NCI-H1694 treated with DMSO at 0.1 percent for 48 hours (cell line): ENCODE measurements at regions not wholly inside any gene's neighbourhood (a gene's known extent, or its start where the extent isn't known, plus 50 kb on each side); places are given as distances from the start of the nearest gene placed in this dataset.
"Not testable (repeated sequence)": the region's sequence is repeated elsewhere in the genome, so short reads cannot be mapped to it uniquely, and the experiment has no call there.

Experiments used
- DNase-seq: peaks from one replicate; lab custom pipeline; 2025; lab: John Stamatoyannopoulos, UW

- not testable (repeated sequence) for DNase-seq
Observed at GRCh38 chr1:146411923-146412322, 183.1 kb upstream of the NOTCH2NLA start.

GRCh38 chr1:146409817-146410441 is 181.1 kb upstream of the NOTCH2NLA start:
- not testable (repeated sequence) for DNase-seq

GRCh38 chr1:146409116-146409801 is 180.4 kb upstream of the NOTCH2NLA start:
- DNase-seq: not testable (repeated sequence)

DNA sequence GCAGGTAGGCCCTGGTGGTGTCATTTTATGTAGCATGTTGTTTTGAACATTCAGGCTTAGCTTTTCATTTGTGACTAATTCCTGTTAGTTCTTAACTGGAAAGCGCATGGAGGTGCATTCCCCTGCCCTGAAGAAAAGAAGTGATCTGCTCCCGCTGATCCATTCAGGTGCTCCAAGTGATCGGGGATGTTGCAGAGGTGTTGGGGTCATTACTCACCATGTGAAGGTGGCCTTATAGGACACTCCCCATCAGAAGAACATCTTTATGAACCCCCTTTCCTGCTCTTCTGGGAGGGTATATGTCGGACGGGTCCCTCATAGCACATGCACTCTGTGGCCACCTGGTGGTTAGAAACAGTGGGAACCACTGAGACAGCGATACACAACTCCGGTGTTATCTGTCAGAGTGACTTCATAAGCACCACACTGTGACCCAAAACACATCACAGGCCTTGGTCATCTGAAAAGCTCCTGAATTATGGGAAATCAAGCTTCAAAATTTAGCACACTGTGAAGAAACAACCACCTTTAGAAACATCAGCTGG is 172.5 kb upstream of the NOTCH2NLA start:
- not testable (repeated sequence) for DNase-seq

- not testable (repeated sequence) for DNase-seq
Observed at GRCh38 chr1:146400173-146401121, 171.6 kb upstream of the NOTCH2NLA start.

- not testable (repeated sequence) for DNase-seq
Observed at GRCh38 chr1:146399225-146399624, 170.4 kb upstream of the NOTCH2NLA start.

- not testable (repeated sequence) for DNase-seq
Observed at GRCh38 chr1:146396801-146397200, 168.0 kb upstream of the NOTCH2NLA start.

DNA sequence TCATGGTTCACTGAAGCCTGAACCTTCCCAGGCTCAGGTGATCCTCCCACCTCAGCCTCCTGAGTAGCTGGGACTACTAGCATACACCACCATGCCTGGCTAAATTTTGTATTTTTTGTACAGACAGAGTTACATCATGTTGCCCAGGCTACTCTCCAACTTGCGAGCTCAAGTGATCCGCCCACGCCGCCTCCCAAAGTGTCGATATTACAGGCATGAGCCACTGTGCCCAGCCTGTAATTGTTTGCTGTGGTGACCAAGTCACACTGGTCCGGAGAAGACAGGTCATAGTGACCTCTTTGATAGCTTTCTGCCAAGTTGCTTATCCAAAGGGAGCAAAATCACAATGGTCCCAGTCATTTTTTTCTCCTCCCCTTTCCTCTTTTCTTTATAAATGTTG is 167.4 kb upstream of the NOTCH2NLA start:
- not testable (repeated sequence) for DNase-seq

DNA sequence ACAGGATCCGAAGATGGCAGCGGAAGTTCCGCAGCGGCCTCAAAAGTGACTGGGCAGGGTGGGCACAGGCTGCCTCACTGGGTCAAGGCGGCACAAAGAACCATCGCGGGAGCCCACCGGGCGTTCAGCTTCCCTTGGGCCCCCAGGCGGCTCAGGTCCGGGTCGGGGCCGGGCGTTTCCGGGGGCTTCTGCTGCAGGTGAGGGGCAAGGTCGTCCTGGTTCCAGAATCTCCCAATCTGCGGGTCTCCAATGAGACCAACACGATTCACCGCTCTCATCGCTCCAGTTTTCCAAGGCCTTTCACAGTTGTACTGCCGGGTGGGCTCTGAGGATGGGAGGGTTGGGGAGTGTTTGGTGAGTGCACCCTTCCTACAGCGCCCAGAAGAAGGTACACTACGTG is 165.0 kb upstream of the NOTCH2NLA start:
- not testable (repeated sequence) for DNase-seq

DNA sequence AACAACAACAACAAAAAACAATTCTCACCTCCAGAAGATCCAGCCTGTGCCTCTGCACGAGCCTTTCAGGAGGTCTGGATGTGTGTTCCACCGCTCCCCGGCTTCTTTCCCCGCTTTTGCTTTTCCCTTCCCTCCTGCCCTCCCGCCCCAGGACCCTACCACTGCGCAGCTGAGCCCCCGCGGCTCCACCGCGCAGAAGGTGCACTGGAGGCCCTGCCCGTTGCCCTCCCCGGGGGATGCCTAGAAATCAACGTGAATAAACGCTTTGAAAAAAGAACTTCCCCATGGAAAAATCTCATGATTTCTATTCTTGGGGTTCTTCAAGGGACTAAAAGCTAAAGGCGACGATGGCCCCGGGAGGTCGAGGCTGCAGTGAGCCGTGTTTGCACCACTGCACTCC is 164.3 kb upstream of the NOTCH2NLA start:
- DNase-seq: not testable (repeated sequence)

DNA sequence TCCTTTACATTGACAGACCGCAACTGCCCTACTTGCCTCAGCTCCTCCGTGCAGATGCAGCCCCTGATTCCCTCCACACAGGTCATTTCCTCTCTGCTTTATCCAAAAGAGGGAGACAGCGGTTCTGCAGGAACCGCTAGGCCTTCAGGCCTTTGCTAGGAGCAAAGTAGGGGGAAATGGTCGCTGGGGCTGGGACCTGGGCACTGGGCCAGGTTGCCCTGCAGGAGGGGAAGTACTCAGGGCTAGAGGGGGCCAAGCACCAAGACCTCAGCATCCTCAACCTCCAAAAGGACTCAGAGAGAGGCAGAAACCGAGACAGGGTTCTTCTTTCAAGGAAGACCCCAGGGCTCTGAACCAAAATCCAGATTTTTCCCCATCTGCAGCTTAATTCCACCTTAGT is 160.4 kb upstream of the NOTCH2NLA start:
- DNase-seq: not testable (repeated sequence)

DNA sequence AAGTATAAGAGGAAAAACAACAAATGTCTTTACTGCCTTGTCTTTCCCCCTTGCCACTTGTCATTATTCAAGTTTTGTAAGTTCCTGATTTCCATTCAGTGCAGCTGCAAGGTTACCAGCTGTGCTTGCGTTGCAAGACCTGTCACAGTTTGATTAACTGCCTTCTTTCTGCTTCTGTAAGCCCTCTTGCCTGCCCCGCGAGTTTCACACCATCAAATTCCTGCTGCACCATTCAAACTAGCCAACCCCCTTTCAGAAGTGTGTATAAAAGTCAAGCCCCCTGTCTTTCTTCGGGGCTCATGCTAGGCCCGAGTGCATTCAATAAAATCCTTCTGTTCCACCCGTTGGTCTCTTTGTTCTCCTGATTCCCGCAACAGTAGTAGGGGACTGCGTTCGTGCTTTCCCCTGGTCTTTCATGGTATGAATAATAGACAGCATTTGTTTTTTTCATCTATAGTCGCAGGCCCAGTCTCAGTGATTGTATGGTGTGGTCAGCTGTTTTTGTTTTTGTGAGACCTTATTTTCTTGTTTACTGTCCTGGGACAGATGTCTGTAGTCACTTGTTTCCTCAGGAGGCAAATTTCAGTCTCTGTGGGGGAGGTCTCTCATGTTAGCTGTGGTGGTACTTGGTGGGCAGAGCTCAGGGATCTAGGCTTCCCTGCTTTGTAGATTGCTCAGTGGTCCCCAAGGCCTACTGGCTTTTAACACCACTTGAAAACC is 159.1 kb upstream of the NOTCH2NLA start:
- peak; percentile 16 for DNase-seq

DNA sequence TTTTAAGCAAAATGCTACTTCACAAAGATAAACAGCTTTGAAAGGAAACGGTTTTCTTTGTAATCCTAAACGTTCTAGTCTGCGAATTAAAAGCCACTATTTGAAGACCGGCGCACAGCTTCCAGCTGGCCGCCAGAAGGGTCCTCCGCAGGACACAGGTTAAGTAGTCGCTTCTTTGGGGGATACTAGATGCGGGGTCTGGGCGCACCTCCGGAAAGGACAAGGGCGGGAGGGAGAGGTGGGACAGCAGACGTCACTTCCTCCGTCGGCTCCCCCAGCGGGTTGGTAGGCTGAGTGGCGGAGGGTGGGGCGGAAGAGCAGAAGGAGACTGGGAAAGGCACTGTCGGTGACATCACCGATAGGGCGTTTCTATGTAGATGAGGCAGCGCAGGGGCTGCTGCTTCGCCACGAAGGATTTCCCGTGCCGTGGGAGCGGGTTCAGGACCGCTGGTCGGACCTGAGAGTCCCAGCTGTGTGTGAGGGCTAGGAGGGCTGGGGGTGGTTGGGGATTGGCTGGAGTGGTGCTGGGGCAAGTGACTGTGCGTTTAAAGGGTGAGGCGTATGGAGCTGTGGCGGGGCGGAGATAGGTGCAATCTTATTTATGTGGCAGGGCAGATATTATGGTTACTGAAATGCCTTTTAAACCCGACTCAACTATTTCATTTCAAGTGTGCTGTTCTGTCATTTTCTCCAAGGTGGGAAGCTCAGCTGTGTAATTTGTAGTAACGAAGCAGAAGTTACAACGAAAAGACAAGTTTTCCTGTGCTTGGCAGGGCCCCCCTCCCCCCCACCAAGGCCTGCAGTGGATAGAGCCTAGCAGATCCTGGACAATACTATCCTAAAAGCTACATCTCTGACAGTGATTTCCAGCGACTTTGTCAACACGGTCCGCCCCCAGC is 158.3 kb upstream of the NOTCH2NLA start:
- peak; percentile 99 for DNase-seq

DNA sequence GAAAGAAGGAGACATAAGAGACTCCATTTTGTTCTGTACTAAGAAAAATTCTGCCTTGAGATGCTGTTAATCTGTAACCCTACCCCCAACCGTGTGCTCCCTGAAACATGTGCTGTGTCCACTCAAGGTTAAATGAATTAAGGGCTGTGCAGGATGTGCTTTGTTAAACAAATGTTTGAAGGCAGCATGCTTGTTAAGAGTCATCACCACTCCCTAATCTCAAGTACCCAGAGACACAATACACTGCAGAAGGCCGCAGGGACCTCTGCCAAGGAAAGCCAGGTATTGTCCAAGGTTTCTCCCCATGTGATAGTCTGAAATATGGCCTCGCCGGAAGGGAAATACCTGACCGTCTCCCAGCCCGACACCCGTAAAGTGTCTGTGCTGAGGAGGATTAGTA is 152.4 kb upstream of the NOTCH2NLA start:
- DNase-seq: not testable (repeated sequence)

GRCh38 chr1:146376708-146377496 is 148.1 kb upstream of the NOTCH2NLA start:
- peak; percentile 99 for DNase-seq

DNA sequence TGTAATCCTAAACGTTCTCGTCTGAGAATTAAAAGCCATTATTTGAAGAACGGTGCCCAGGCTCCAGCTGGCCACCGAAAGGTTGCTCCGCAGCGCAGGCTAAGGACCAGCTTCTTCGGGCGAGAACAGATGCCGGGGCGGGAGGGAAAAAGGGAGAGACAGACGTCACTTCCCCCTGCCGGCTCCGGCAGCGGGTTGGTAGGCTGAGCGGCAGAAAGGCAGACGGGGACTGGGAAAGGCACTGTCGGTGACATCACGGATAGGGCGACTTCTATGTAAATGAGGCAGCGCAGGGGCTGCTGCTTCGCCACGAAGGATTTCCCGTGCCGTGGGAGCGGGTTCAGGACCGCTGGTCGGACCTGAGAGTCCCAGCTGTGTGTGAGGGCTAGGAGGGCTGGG is 147.5 kb upstream of the NOTCH2NLA start:
- peak; percentile 74 for DNase-seq

DNA sequence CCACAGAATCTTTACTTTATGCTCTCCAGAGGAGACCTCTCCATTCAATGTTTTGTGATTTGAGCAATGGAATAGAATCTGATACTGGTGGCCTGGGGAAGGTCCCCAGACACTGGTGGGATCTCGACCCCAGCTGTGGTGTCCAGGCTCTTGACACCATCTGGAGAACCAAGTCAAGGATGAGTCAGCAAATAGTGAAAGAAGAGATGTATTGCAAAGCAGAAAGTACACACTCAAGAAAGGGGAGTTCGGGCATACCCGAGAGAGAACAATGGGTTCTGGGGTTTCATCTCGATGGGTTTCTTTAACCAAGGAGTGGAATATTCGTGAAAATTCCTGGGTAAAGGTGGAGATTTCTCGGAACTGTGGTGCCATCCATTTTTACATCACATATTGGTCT is 146.3 kb upstream of the NOTCH2NLA start:
- not testable (repeated sequence) for DNase-seq

GRCh38 chr1:146369940-146370339 is 141.1 kb upstream of the NOTCH2NLA start:
- peak; percentile 85 for DNase-seq

- not testable (repeated sequence) for DNase-seq
Observed at GRCh38 chr1:146355373-146355772, 126.6 kb upstream of the NOTCH2NLA start.

DNA sequence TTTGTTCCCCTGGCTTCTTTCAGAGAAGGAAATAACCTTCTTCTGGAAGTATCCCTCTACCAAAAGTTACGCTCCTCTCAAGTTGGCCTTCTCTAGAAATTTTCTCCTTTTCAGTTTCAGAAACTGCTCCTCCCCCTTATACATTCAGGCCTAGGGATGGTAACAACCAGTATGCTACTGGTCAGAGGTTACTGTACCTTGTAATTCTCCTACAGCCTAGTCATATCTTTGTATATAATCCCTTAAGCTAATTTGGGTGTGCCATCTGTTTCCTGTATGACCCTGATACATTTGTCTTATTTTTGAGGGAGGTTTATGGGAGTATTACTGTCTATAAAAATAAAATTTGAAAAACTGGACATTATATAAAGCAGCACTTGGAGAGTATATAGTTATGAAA is 98.0 kb upstream of the NOTCH2NLA start:
- DNase-seq: not testable (repeated sequence)
